Esophagus mucosa (tissue), 1 donor: ENCODE measurements at regions not wholly inside any gene's neighbourhood (a gene's known extent, or its start where the extent isn't known, plus 50 kb on each side); places are given as distances from the start of the nearest gene placed in this dataset.

Experiments used
- ATAC-seq: fragments of 200-7000 bp; cut with Tn5 transposase; one replicate; pipeline ENCODE4 v1.9.1; 2020
- donor health status: DM: yes; HTN: yes; CAD: no.

DNA sequence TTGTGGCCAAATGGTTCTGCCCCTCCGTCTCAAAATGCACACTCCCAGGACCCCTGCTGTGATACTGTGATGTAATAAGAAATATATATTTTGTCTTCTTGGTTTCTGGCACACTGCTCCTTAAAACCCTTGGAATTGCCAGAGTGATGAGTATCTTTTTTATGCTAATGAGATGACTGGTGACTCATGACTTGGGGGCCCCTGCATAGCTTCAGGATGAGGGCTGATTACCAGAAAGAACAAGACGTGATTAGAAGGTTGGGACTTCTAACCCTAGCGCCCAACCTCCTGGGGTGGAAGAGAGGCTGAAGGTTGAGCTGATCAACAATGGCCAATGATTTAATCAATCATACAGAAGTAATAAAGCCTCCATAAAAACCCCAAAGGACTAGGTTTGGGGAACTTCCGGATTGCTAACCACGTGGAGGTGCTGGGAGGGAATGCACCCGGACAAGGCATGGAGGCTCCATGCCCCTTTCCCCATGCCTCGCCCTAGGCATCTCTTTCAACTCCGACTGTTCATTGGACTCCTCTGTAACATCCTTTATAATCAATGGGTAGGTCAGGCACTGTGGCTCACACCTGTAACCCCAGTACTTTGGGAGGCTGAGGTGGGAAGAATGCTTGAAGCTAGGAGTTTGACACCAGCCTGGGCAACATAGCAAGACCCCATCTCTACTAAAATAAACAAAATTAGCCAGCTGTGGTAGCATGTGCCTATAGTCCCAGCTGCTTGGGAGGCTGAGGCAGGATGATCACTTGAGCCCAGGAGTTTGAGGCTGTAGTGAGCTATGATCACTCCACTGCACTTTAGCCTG, 89.1 kb downstream of the HS1BP3 start:
- peak; percentile 19 for ATAC-seq

DNA sequence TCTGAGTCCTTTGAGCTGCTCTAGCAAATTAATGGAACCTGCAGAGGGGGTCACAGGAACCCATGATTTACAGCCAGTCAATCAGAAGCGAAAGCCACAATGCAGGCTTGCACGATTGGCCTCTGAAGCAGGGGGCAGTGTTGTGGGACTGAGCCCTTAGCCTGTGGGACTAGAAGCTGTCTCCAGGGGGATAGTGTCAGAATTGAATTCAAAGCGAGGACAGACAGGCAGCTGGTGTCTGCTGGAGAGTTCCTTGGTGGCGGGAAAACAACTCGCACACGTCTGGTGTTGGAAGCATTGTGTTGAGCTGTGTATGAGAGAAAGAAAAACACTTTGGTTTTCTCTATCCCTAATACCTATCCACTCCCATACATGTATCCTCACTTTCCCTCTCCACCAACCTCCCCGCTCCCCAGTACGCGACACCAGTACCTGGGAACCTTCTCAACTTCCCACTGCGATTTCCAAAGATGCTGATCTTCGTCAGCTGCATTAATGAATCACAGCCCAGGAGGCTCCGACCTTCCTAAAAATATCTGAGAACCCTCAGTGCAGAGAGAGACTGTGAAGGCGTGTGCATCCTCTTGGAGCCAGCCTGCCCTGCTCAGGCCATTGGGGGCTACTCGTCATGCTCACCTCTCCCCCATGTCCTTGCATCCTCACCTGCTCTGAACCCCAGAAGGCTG, 88.2 kb downstream of the HS1BP3 start:
- ATAC-seq = no peak

DNA sequence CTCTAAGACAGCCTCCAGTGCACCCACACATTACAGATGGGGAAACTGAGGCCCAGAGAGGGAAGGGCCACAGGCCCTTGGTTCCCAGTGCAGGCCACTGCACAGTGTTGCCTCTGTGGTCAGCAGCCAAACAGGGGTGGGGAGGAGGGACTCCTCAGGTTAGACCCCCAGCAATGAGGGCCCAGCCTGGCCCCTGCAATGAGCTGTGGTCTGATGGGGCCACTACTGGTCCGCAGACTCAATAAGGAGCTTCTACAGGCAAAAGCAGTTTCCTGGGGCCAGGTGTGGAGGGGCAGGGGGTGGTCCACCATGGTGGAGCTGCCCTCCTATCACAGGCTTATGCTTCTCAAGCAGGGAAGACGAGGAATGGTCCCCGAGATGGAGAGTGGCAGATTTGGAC, 87.6 kb downstream of the HS1BP3 start:
- no peak for ATAC-seq

DNA sequence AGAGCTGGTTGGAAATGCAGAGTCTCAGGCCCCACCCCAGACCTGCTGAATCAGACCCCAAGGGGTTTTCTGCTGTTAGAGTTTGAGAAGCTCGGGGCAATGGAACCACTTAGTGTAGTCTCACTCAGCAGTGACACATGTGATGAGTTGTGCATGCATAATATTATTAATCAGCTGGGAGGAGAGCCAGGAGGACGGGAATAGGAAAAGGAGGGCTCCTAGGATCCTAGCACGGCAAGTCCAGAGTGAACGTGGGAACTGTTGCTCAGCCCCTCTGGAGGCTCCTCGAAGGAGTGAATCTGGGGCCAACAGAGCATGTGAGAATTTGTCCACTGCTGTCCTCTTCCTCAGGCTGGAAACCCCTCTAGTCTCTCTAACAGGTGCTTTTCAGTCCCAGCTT, 87.1 kb downstream of the HS1BP3 start:
- no peak for ATAC-seq

DNA sequence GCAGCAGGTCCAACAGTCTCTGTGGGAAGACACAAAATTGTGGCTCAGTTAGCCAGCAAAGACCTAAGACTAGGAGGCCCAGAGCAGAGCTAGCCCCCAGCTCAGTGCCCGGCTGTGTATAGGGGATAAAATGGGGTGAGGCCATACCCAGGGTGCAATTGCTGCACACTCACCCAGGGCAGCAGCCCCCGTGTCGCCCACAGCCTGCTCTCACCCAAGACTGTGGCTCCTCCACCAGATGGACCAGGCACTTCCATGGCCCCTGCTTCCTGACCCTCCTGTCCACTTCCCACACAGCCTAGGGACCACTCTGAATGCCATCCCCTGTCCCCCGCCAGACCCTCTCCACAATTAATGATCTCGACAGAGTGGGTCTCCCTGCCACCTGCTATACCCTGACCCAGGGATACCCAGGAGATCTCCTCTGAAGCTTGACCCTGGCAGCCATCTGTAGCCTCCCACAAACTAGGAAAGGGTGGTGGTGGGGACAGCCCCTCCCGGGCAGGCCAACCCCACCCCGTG, 85.7 kb downstream of the HS1BP3 start:
- no peak for ATAC-seq

DNA sequence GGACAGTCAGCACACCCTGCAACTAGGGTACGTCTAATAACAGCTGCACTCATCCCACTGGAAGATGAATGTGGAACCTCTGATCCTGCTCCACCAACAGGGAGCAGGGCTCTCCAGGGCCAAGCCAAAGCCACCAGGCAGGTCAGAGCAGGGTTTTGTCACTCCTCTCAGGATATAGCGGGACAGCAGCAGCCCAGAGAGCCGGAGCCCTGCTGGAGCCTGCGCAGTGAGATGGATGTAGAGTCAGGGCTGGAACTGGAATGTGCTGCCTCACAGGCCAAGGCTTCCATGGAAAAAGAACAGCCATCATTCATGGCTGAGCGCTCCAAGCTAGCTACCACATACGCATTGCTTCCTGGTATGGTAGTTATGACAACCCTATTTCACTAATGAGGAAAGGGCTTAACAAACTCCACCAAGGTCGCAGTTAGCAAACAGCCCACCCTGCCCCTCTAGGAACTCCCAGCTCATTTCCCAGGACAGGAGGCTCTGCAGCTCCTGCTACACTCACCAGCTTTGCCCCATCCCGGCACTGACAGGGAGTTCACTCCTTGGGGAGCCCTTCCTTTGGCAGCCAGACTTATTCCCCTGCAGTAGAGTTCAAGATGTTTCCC, 85.2 kb downstream of the HS1BP3 start:
- no peak for ATAC-seq

DNA sequence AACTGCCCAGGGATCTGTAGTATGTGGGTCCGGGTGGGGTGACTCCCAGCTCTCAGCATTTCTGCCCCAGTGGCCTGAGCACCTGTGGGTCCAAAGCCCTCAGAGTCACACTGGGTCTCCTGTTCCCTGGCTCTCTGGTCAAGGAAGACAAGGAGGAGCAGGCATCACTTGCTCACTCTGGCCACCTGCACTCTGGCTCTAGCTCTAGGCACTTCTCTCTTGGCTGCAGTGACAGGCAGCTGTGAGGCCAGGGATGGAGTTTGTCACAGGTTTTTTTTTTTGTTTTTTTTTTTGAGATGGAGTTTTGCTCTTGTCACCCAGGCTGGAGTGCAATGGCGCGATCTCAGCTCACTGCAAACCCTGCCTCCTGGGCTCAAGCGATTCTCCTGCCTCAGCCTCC, 84.6 kb downstream of the HS1BP3 start:
- no peak for ATAC-seq

DNA sequence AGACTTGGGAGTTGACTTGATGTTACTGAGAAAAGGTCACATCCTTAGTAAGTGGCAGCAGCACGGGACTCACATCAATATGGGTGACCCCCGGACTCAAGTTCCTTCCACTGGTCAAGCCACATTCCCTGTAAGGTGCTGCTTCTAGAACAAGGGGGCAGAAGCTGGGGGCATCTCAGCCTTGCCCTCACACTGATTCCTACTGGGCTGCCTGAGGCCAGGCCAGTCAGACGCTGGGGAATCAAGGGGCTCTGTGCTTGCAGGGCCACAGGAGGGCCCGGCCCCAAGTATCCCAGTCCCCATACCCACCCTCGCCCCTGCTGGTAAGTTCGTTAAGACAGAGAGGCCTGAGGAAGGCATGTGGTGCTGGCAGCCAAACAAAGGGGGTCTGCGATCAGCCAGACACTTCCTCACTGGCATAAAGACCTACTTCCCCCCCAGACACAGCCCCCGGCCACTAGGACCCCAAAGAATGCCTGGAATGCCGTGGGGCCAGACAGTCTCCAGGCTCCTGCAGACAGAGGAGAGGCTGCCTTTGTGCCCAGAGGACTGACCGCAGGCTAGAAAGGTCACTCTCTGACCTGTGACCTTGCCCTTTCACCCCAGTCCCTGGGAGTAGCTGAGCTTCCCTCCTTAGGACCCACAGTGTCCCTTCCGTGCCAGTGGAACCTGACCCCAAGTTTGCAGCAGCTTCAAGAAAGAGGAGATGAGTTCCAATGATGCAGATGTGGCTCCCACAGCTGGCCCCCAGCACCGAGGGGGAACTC, 83.6 kb downstream of the HS1BP3 start:
- ATAC-seq = no peak
